ENCODE measurements at regions not wholly inside any gene's neighbourhood (a gene's known extent, or its start where the extent isn't known, plus 50 kb on each side); places are given as distances from the start of the nearest gene placed in this dataset.

DNA sequence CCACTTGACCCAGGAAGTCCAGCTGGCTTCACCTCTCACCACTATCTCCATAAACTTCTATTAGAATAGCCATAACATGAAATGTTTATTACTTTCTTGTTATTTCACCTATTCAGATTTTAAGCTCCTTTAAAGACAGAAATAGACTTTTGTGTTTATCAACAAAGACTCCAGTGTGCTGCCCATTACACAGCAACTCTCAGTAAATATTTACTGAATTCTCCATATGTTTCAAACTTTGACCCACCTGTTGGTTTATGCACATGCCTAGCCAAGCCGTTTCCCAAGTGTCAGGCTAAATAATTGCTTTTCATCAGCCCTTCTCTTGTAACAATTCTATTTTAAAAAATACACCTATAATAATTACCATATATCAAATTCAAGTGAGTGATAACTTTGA, 242.9 kb upstream of the NEIL3 start:
- TF ChIP-seq, protein P1, sequence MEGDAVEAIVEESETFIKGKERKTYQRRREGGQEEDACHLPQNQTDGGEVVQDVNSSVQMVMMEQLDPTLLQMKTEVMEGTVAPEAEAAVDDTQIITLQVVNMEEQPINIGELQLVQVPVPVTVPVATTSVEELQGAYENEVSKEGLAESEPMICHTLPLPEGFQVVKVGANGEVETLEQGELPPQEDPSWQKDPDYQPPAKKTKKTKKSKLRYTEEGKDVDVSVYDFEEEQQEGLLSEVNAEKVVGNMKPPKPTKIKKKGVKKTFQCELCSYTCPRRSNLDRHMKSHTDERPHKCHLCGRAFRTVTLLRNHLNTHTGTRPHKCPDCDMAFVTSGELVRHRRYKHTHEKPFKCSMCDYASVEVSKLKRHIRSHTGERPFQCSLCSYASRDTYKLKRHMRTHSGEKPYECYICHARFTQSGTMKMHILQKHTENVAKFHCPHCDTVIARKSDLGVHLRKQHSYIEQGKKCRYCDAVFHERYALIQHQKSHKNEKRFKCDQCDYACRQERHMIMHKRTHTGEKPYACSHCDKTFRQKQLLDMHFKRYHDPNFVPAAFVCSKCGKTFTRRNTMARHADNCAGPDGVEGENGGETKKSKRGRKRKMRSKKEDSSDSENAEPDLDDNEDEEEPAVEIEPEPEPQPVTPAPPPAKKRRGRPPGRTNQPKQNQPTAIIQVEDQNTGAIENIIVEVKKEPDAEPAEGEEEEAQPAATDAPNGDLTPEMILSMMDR (IDR thresholded peaks at IDR 0.05), result no peak
- no peak for TF ChIP-seq EP300 (IDR thresholded peaks at IDR 0.05)
